K562 (cell line): ENCODE measurements at regions not wholly inside any gene's neighbourhood (a gene's known extent, or its start where the extent isn't known, plus 50 kb on each side); places are given as distances from the start of the nearest gene placed in this dataset.

Experiments
- ATAC-seq: fragments of 200-7000 bp; cut with Tn5 transposase; 3 replicates; pipeline ENCODE4 v1.9.1; 2020; ENCODE audit warnings: moderate library complexity
- BruUV-seq: library from RNA; stranded (reverse); fragments of 400-500 nt; replicated peaks from 2 replicates; lab custom pipeline; 2021; lab: Mats Ljungman, UMichigan
- CTCF ChIA-PET: fragments of 300-600 bp; formaldehyde crosslinking; extraction: SDS; loops from one replicate; lab custom pipeline; 2021; ENCODE audit warnings: low intra/inter-chr PET ratio; lab: Yijun Ruan, JAX
- POLR2A ChIA-PET: fragments of 300-600, 350-650 bp; sonication (Branson Sonifier 250); formaldehyde crosslinking; extraction: SDS; loops from one replicate; lab custom pipeline; 2021; ENCODE audit warnings: antibody characterized with exemption, inconsistent platforms; lab: Yijun Ruan, JAX
- DNase-seq, 4 experiments: peaks; one replicate each; pipeline versions ENCODE4 v3.0.0 to v3.0.0-alpha.2; 2011 to 2018; ENCODE audit warnings: low spot score in 3 of 4, mixed read lengths in 3 of 4; ENCODE audit errors: extremely low read depth in 1 of 4
- FAIRE-seq: peaks from 2 replicates; lab custom pipeline; 2011; peaks lifted over from hg19 to GRCh38; lab: Jason Lieb, UNC
- H2AFZ ChIP-seq: 2 replicates; pipeline ENCODE4 v1.6.0; 2011; ENCODE audit warnings: low read depth, low read length, control low read depth, inconsistent platforms
- H3K27ac ChIP-seq: fragments of 200-600 bp; 3 replicates; pipeline ENCODE4 v1.8.0; 2011; ENCODE audit warnings: low read depth, mild to moderate bottlenecking, control low read depth, inconsistent platforms, low read length, moderate library complexity, mixed read lengths; ENCODE audit errors: extremely low read depth
- H3K27me3 ChIP-seq, 2 experiments: fragments of 300-600 bp in 1 of 2; 2 replicates in 1 of 2; 3 replicates in 1 of 2; pipeline versions ENCODE4 v1.6.0 to v1.8.0; 2011; ENCODE audit warnings: inconsistent platforms in 2 of 2, low read length in 2 of 2, mild to moderate bottlenecking in 1 of 2, mixed read lengths in 1 of 2, moderate library complexity in 1 of 2; ENCODE audit not compliant: control insufficient read depth in 2 of 2, insufficient read depth in 2 of 2
- H3K36me3 ChIP-seq: fragments of 300-600 bp; 3 replicates; pipeline ENCODE4 v1.8.0; 2011; ENCODE audit warnings: mild to moderate bottlenecking, low read length, inconsistent platforms; ENCODE audit not compliant: control insufficient read depth, insufficient read depth
- H3K4me1 ChIP-seq, 2 experiments: fragments of 200-600 bp in 1 of 2; replicated peaks in 1 of 2; 2 replicates in 1 of 2; 3 replicates in 1 of 2; pipeline versions ENCODE4 v1.5.1 to v1.8.0; 2011; ENCODE audit warnings: inconsistent platforms in 2 of 2, low read length in 2 of 2, mild to moderate bottlenecking in 1 of 2, mixed read lengths in 1 of 2, moderate library complexity in 1 of 2; ENCODE audit not compliant: control insufficient read depth in 2 of 2, insufficient read depth in 2 of 2
- H3K4me2 ChIP-seq: 2 replicates; pipeline ENCODE4 v1.6.1; 2011; ENCODE audit warnings: low read length, control low read depth, inconsistent platforms, mixed read lengths; ENCODE audit not compliant: insufficient read depth
- H3K4me3 ChIP-seq: fragments of 200-600 bp; sonication (generic), shearing (Covaris generic); 2 replicates; pipeline ENCODE4 v1.5.1; 2016; ENCODE audit warnings: control low read depth, inconsistent platforms
- H3K79me2 ChIP-seq: fragments of 200-600 bp; 3 replicates; pipeline ENCODE4 v1.8.0; 2011; ENCODE audit warnings: low read length, inconsistent platforms; ENCODE audit not compliant: control insufficient read depth, insufficient read depth
- H3K9ac ChIP-seq, 2 experiments: 2 replicates each; pipeline versions ENCODE4 v1.6.0 to v1.6.1; 2011; ENCODE audit warnings: low read depth in 2 of 2, low read length in 2 of 2, control low read depth in 1 of 2, inconsistent platforms in 1 of 2, mild to moderate bottlenecking in 1 of 2, mixed read lengths in 1 of 2; ENCODE audit not compliant: insufficient read depth in 1 of 2
- H3K9me1 ChIP-seq: one replicate; pipeline ENCODE4 v1.6.0; 2011; ENCODE audit warnings: inconsistent platforms, mild to moderate bottlenecking, low read length, moderate library complexity; ENCODE audit not compliant: control insufficient read depth, insufficient read depth
- H3K9me3 ChIP-seq: replicated peaks from 2 replicates; pipeline ENCODE4 v1.5.1; 2011; ENCODE audit warnings: low read depth, low read length, inconsistent platforms; ENCODE audit not compliant: control insufficient read depth, insufficient read depth
- H4K20me1 ChIP-seq: replicated peaks from 2 replicates; pipeline ENCODE4 v1.6.1; 2011; ENCODE audit warnings: low read length, inconsistent platforms, mixed read lengths; ENCODE audit not compliant: control insufficient read depth, insufficient read depth
- CBX8 ChIP-seq: fragments of 200-600 bp; sonication (generic); IDR thresholded peaks from 2 replicates; pipeline ENCODE4 v1.6.1; 2012; ENCODE audit warnings: borderline replicate concordance, mixed run types, low read depth, mild to moderate bottlenecking, moderate library complexity, mixed read lengths, low read length, control low read depth, inconsistent platforms; ENCODE audit not compliant: poor library complexity, severe bottlenecking; ENCODE audit errors: extremely low read depth
- EP300 ChIP-seq: IDR thresholded peaks from 2 replicates; pipeline ENCODE4 v1.6.1; 2012; ENCODE audit warnings: low read length, improper control_type of control experiment
- HDAC1 ChIP-seq, 2 experiments: fragments of 450-650 bp; IDR thresholded peaks; 2 replicates each; pipeline ENCODE4 v1.6.1; 2016 to 2017; ENCODE audit warnings: inconsistent platforms in 1 of 2, mild to moderate bottlenecking in 1 of 2, moderate library complexity in 1 of 2
- KAT7 ChIP-seq: sonication (generic); formaldehyde crosslinking; IDR thresholded peaks from 2 replicates; pipeline ENCODE4 v1.8.0; 2022; ENCODE audit warnings: missing genetic modification reagents, mild to moderate bottlenecking, borderline replicate concordance
- KAT8 ChIP-seq: fragments of 450-650 bp; IDR thresholded peaks from 2 replicates; pipeline ENCODE4 v1.6.1; 2016; ENCODE audit warnings: low read depth, mild to moderate bottlenecking
- KDM4B ChIP-seq, 2 experiments: fragments of 450-650 bp in 1 of 2; sonication (generic) in 1 of 2; IDR thresholded peaks; 2 replicates each; pipeline ENCODE4 v1.6.1; 2016 to 2017; ENCODE audit warnings: borderline replicate concordance in 2 of 2, antibody characterized with exemption in 1 of 2, low read depth in 1 of 2, mild to moderate bottlenecking in 1 of 2
- MXI1 ChIP-seq: IDR thresholded peaks from 2 replicates; pipeline ENCODE4 v1.6.1; 2011; ENCODE audit warnings: low read depth, mild to moderate bottlenecking, improper control_type of control experiment, low read length
- SNIP1 ChIP-seq: fragments of 450-650 bp; IDR thresholded peaks from 2 replicates; pipeline ENCODE4 v1.7.1; 2017; ENCODE audit warnings: low read depth, mild to moderate bottlenecking
- SRF ChIP-seq, 2 experiments: fragments of 250-450, 450-650 bp in 1 of 2; sonication (Bioruptor Pico) in 1 of 2; sonication (generic) in 1 of 2; formaldehyde crosslinking; IDR thresholded peaks; 2 replicates each; pipeline versions ENCODE4 v1.5.0 to v1.5.1; 2020 to 2022; ENCODE audit warnings: mild to moderate bottlenecking in 1 of 2, missing genetic modification reagents in 1 of 2
- SRSF9 ChIP-seq: fragments of 200-400 bp; formaldehyde crosslinking; IDR thresholded peaks from 2 replicates; pipeline ENCODE4 v1.6.1; 2017; ENCODE audit warnings: low read depth, low read length, borderline replicate concordance
- TCF3 ChIP-seq: sonication (generic); formaldehyde crosslinking; IDR thresholded peaks from 2 replicates; pipeline ENCODE4 v1.4.0; 2020; ENCODE audit warnings: mild to moderate bottlenecking, missing genetic modification reagents
- TOE1 ChIP-seq, 2 experiments: fragments of 450-650 bp in 1 of 2; sonication (generic) in 1 of 2; formaldehyde crosslinking in 1 of 2; IDR thresholded peaks; 2 replicates each; pipeline versions ENCODE4 v1.7.1 to v1.8.0; 2016 to 2022; ENCODE audit warnings: borderline replicate concordance in 2 of 2, mild to moderate bottlenecking in 2 of 2, antibody characterized with exemption in 1 of 2, inconsistent platforms in 1 of 2, low read depth in 1 of 2, missing genetic modification reagents in 1 of 2, moderate library complexity in 1 of 2
- ZKSCAN1 ChIP-seq: fragments of 150-350 bp; IDR thresholded peaks from 2 replicates; pipeline ENCODE4 v1.6.1; 2016; ENCODE audit warnings: low read depth, low read length
- ZKSCAN3 ChIP-seq: fragments of 250-450 bp; sonication (Bioruptor Pico); IDR thresholded peaks from 2 replicates; pipeline ENCODE4 v1.4.0; 2020
- ZNF165 ChIP-seq: fragments of 250-450 bp; sonication (Bioruptor Pico); IDR thresholded peaks from 2 replicates; pipeline ENCODE4 v1.4.0; 2020; ENCODE audit warnings: borderline replicate concordance
- ZNF263 ChIP-seq: sonication (generic); formaldehyde crosslinking; IDR thresholded peaks from 2 replicates; pipeline ENCODE4 v1.8.0; 2022; ENCODE audit warnings: mild to moderate bottlenecking, missing genetic modification reagents, borderline replicate concordance
- ZNF561 ChIP-seq: fragments of 450-650 bp; formaldehyde crosslinking; conservative IDR thresholded peaks from 2 replicates; pipeline ENCODE4 v1.4.0; 2020; ENCODE audit warnings: mild to moderate bottlenecking, moderate library complexity
- ZNF77 ChIP-seq: fragments of 250-450 bp; sonication (Bioruptor Pico); IDR thresholded peaks from 2 replicates; pipeline ENCODE4 v1.5.0; 2020
- WGBS: fragments of 100-300 bp; shearing (Covaris generic); methylation state at CpG from one replicate; pipeline ENCODE4 v1.1.6; 2016; ENCODE audit warnings: low coverage, mixed read lengths; ENCODE audit not compliant: insufficient coverage; ENCODE audit errors: missing lambda C conversion rate; 5-methylcytosine and 5-hydroxymethylcytosine counted together
- in situ Hi-C: fragments of 300-500 bp; cut with MboI; formaldehyde crosslinking; loops from 4 replicates; pipeline ENCODE4 v1.15.0; 2018; ENCODE audit warnings: inconsistent platforms, mixed read lengths
- intact Hi-C: fragments of 100-400 bp; cut with micrococcal nuclease; formaldehyde crosslinking; loops from 2 replicates; pipeline ENCODE4 v1.14.2; 2022
- TF ChIP-seq, protein P1 (sequence below): fragments of 450-650 bp; IDR thresholded peaks from 2 replicates; pipeline ENCODE4 v1.7.0; 2016; ENCODE audit warnings: borderline replicate concordance
- TF ChIP-seq, protein P2 (sequence below): sonication (generic); formaldehyde crosslinking; IDR thresholded peaks from 2 replicates; pipeline ENCODE4 v1.8.1; 2023; ENCODE audit warnings: mild to moderate bottlenecking, missing genetic modification reagents, moderate library complexity

GRCh38 chr6:867378-867777 is 174.4 kb upstream of the EXOC2 start (continued):
- TF ChIP-seq, protein P1, sequence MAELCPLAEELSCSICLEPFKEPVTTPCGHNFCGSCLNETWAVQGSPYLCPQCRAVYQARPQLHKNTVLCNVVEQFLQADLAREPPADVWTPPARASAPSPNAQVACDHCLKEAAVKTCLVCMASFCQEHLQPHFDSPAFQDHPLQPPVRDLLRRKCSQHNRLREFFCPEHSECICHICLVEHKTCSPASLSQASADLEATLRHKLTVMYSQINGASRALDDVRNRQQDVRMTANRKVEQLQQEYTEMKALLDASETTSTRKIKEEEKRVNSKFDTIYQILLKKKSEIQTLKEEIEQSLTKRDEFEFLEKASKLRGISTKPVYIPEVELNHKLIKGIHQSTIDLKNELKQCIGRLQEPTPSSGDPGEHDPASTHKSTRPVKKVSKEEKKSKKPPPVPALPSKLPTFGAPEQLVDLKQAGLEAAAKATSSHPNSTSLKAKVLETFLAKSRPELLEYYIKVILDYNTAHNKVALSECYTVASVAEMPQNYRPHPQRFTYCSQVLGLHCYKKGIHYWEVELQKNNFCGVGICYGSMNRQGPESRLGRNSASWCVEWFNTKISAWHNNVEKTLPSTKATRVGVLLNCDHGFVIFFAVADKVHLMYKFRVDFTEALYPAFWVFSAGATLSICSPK, result no peak
- TF ChIP-seq ZNF165 (CRISPR knock-in tag) (no peak), ZKSCAN3 (no peak), EP300 (no peak), ZNF263 (CRISPR knock-in tag) (no peak), HDAC1 (IDR thresholded peaks at IDR 0.05) (no peak)

GRCh38 chr6:866316-866715 is 173.4 kb upstream of the EXOC2 start:
- Histone ChIP-seq H3K36me3 (no peaks in the 10 kb centered on the region), H3K9me3 (no peaks in the 10 kb centered on the region), H3K9ac (no peak overlapping the region), H3K27me3 (peaks cover 33 to 61% of the 10 kb centered on the region in 2 experiments; a peak in 4 of 5 replicates), H2AFZ (no peak overlapping the region), H3K27ac (no peak overlapping the region), H4K20me1 (no peaks in the 10 kb centered on the region), H3K4me3 (no peak overlapping the region), H3K79me2 (no peaks in the 10 kb centered on the region), H3K4me1 (no peaks in the 10 kb centered on the region), H3K9me1 (no peaks in the 10 kb centered on the region), H3K4me2 (no peak overlapping the region)
- intact Hi-C loops (no loop called here), in situ Hi-C loops (no loop called here)
- under 1% methylated on average over 9 of the region's 9 CpGs for WGBS
- ChIA-PET CTCF (no interaction called here), POLR2A (no interaction called here)
- BruUV-seq, result no TSS peak
- ATAC-seq (no peak), DNase-seq (no peak), FAIRE-seq (no peak)
- TF ChIP-seq SRF (CRISPR knock-in tag; IDR thresholded peaks at IDR 0.05), result no peak
- TF ChIP-seq, protein P2, sequence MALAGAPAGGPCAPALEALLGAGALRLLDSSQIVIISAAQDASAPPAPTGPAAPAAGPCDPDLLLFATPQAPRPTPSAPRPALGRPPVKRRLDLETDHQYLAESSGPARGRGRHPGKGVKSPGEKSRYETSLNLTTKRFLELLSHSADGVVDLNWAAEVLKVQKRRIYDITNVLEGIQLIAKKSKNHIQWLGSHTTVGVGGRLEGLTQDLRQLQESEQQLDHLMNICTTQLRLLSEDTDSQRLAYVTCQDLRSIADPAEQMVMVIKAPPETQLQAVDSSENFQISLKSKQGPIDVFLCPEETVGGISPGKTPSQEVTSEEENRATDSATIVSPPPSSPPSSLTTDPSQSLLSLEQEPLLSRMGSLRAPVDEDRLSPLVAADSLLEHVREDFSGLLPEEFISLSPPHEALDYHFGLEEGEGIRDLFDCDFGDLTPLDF (CRISPR knock-in tag), result no peak
- TF ChIP-seq ZNF561, result no peak
- no peak for TF ChIP-seq CBX8
- no peak for TF ChIP-seq TOE1 (IDR thresholded peaks at IDR 0.05; ENCODE audit: borderline replicate concordance)
- TF ChIP-seq TOE1 (CRISPR knock-in tag; IDR thresholded peaks at IDR 0.05; ENCODE audit: borderline replicate concordance, low read depth), result no peak
- TF ChIP-seq KDM4B (IDR thresholded peaks at IDR 0.05; ENCODE audit: borderline replicate concordance in 2 of 2, low read depth in 1 of 2), result no peak
- no peak for TF ChIP-seq KAT7 (CRISPR knock-in tag)
- no peak for TF ChIP-seq KAT8
- TF ChIP-seq SNIP1, result no peak
- no peak for TF ChIP-seq SRSF9
- no peak for TF ChIP-seq MXI1
- TF ChIP-seq ZKSCAN1, result no peak
- TF ChIP-seq ZNF77 (CRISPR knock-in tag), result no peak
- TF ChIP-seq TCF3 (CRISPR knock-in tag), result no peak
